Smooth muscle cell (in vitro differentiated cells): ENCODE measurements at regions not wholly inside any gene's neighbourhood (a gene's known extent, or its start where the extent isn't known, plus 50 kb on each side); places are given as distances from the start of the nearest gene placed in this dataset.

Experiments
- DNase-seq: peaks from one replicate; lab custom pipeline; 2025; ENCODE audit not compliant: unreplicated experiment; lab: John Stamatoyannopoulos, UW
- H2AFZ ChIP-seq: fragments of 200-600 bp; sonication (generic); 2 replicates; pipeline ENCODE4 v1.6.0; 2016; ENCODE audit warnings: antibody characterized with exemption, low read depth, mild to moderate bottlenecking
- H3F3A ChIP-seq: fragments of 200-600 bp; sonication (generic); 2 replicates; pipeline ENCODE4 v1.6.0; 2017; ENCODE audit warnings: antibody characterized with exemption, low read depth
- H3K27ac ChIP-seq: fragments of 200-600 bp; sonication (generic); 2 replicates; pipeline ENCODE4 v1.5.1; 2016; ENCODE audit warnings: low read depth, mild to moderate bottlenecking
- H3K27me3 ChIP-seq: fragments of 200-600 bp; sonication (generic); 2 replicates; pipeline ENCODE4 v1.6.1; 2016; ENCODE audit warnings: low read depth, mild to moderate bottlenecking
- H3K36me3 ChIP-seq: fragments of 200-600 bp; sonication (generic); 2 replicates; pipeline ENCODE4 v1.5.1; 2016; ENCODE audit warnings: low read depth
- H3K4me1 ChIP-seq: fragments of 200-600 bp; sonication (generic); 2 replicates; pipeline ENCODE4 v1.5.1; 2016; ENCODE audit warnings: low read depth
- H3K4me2 ChIP-seq: fragments of 200-600 bp; sonication (generic); 2 replicates; pipeline ENCODE4 v1.6.0; 2016; ENCODE audit warnings: mild to moderate bottlenecking
- H3K4me3 ChIP-seq: fragments of 200-600 bp; sonication (generic); 2 replicates; pipeline ENCODE4 v1.5.1; 2016; ENCODE audit warnings: mild to moderate bottlenecking
- H3K79me2 ChIP-seq: fragments of 200-600 bp; sonication (generic); 2 replicates; pipeline ENCODE4 v1.6.0; 2016; ENCODE audit warnings: low read depth, mild to moderate bottlenecking
- H3K9ac ChIP-seq: fragments of 200-600 bp; sonication (generic); 2 replicates; pipeline ENCODE4 v1.6.0; 2016; ENCODE audit warnings: low read depth
- H3K9me3 ChIP-seq: fragments of 200-600 bp; sonication (generic); replicated peaks from 2 replicates; pipeline ENCODE4 v1.5.1; 2016; ENCODE audit warnings: low read depth
- H4K20me1 ChIP-seq: fragments of 200-600 bp; sonication (generic); 2 replicates; pipeline ENCODE4 v1.6.0; 2016; ENCODE audit warnings: low read depth
- WGBS: methylation state at CpG from one replicate; pipeline ENCODE4 v1.1.7; 2016; ENCODE audit warnings: low lambda C conversion rate; 5-methylcytosine and 5-hydroxymethylcytosine counted together
- TF ChIP-seq, protein P1 (sequence below): fragments of 200-600 bp; sonication (generic); IDR thresholded peaks from 2 replicates; pipeline ENCODE4 v1.5.1; 2017; ENCODE audit warnings: borderline replicate concordance, mild to moderate bottlenecking, antibody characterized with exemption; ENCODE audit not compliant: insufficient read depth, poor library complexity, severe bottlenecking

DNA sequence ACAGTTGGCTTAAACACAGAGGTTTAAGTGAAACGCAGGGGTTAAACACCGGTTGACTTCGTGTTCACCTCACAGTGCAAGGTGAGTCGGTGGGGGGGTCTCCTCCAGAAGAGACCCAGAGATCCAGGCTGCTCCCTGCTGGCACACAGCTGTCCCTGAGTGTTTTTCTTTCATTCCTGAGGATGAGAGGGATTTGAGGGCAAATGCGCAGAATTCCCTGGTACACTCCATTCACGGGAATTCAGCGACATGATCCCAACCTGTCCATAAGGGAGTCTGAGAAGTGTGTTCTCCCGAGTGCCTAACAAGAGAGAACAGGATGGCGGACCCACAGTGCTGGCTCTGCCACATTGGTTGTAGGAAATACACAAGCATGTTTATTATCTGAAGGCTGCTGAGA, 107.2 kb upstream of the ESRRB start:
- H3K79me2 ChIP-seq: no peaks in the 10 kb centered on the region
- H3K4me3 ChIP-seq: no peak overlapping the region
- peaks cover 26% of the 10 kb centered on the region for H3K27me3 ChIP-seq
- no peak overlapping the region for H2AFZ ChIP-seq
- TF ChIP-seq, protein P1, sequence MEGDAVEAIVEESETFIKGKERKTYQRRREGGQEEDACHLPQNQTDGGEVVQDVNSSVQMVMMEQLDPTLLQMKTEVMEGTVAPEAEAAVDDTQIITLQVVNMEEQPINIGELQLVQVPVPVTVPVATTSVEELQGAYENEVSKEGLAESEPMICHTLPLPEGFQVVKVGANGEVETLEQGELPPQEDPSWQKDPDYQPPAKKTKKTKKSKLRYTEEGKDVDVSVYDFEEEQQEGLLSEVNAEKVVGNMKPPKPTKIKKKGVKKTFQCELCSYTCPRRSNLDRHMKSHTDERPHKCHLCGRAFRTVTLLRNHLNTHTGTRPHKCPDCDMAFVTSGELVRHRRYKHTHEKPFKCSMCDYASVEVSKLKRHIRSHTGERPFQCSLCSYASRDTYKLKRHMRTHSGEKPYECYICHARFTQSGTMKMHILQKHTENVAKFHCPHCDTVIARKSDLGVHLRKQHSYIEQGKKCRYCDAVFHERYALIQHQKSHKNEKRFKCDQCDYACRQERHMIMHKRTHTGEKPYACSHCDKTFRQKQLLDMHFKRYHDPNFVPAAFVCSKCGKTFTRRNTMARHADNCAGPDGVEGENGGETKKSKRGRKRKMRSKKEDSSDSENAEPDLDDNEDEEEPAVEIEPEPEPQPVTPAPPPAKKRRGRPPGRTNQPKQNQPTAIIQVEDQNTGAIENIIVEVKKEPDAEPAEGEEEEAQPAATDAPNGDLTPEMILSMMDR: no peak
- H3K27ac ChIP-seq: no peak overlapping the region
- WGBS: 92% methylated on average over 9 of the region's 9 CpGs
- H3K9ac ChIP-seq: no peak overlapping the region
- no peaks in the 10 kb centered on the region for H3K4me1 ChIP-seq
- H3K9me3 ChIP-seq: no peaks in the 10 kb centered on the region
- DNase-seq: no peak
- H3K4me2 ChIP-seq: no peak overlapping the region
- H3F3A ChIP-seq: no peaks in the 10 kb centered on the region
- no peaks in the 10 kb centered on the region for H3K36me3 ChIP-seq
- H4K20me1 ChIP-seq: no peaks in the 10 kb centered on the region

DNA sequence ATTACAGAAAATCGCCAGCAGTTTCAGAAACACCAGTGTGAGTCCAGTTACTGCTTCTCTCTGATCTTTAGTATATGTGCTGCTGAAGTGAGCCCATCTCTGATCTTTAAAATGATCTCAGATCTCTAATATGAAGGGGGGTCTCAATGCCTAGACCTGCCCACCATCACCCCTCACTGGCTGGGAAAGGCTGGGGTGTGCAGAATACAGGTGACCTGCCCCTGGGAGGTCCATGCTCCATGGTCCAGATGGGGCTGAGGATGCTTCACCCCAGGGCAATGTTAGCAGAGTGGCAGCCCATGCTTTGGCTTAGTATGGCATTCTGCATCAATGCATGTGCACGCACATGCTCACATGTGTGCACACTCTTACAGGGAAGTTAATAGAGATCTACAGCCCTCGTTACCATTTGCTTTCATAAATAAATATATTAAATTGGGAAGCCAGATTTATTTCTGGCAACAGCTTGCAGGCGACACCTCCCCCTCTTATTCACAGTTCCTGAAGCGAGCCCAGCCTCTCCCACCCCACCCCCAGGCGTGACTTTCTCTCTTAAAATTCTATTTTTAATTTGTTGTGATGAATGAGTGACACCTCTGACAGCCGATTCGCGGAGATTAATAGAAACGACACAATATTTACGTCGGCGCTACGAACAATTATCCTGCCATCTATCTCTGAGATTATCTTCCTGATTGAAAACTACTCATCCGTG, 104.7 kb upstream of the ESRRB start:
- no peak overlapping the region for H3K4me2 ChIP-seq
- peaks cover 26% of the 10 kb centered on the region for H3K27me3 ChIP-seq
- 91% methylated on average over 15 of the region's 15 CpGs for WGBS
- H3K4me3 ChIP-seq: no peak overlapping the region
- TF ChIP-seq, protein P1: no peak
- no peaks in the 10 kb centered on the region for H3K9me3 ChIP-seq
- no peaks in the 10 kb centered on the region for H3K79me2 ChIP-seq
- no peak overlapping the region for H2AFZ ChIP-seq
- no peak for DNase-seq
- H3K4me1 ChIP-seq: no peaks in the 10 kb centered on the region
- no peaks in the 10 kb centered on the region for H3F3A ChIP-seq
- no peak overlapping the region for H3K27ac ChIP-seq
- no peaks in the 10 kb centered on the region for H3K36me3 ChIP-seq
- H3K9ac ChIP-seq: no peak overlapping the region
- H4K20me1 ChIP-seq: no peaks in the 10 kb centered on the region

- Histone ChIP-seq H3F3A (no peaks in the 10 kb centered on the region), H3K9me3 (no peaks in the 10 kb centered on the region), H3K27ac (no peak overlapping the region), H3K36me3 (no peaks in the 10 kb centered on the region), H3K4me1 (no peaks in the 10 kb centered on the region), H3K4me2 (no peak overlapping the region), H2AFZ (no peak overlapping the region), H4K20me1 (no peaks in the 10 kb centered on the region), H3K27me3 (peaks cover 26% of the 10 kb centered on the region), H3K9ac (no peak overlapping the region), H3K4me3 (no peak overlapping the region), H3K79me2 (no peaks in the 10 kb centered on the region)
- no peak for DNase-seq
- TF ChIP-seq, protein P1: no peak
Measured at GRCh38 chr14:76272349-76272748, 103.6 kb upstream of the ESRRB start.

DNA sequence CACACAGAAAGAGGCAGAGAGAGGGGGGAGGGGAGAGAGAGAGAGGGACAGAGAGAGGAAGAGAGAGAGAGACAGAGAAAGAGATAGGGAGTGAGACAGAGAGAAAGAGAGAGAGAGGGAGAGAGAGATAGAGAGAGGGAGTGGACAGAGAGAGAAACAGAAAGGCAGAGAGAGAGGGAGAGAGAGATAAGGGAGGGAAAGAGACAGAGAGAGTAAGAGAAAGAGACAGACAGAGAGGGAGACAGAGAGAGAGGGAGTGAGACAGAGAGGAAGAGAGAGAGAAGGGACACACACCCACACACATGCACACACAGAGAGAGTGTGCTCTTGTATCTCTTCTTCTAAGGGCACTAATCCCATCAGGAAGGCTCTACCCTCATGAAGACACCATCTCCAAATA, 103.2 kb upstream of the ESRRB start:
- Histone ChIP-seq H3K4me2 (no peak overlapping the region), H3K9me3 (no peaks in the 10 kb centered on the region), H3K9ac (no peak overlapping the region), H3K27ac (no peak overlapping the region), H3K4me3 (no peak overlapping the region), H3K79me2 (no peaks in the 10 kb centered on the region), H3K4me1 (no peaks in the 10 kb centered on the region), H2AFZ (no peak overlapping the region), H4K20me1 (no peaks in the 10 kb centered on the region), H3F3A (no peaks in the 10 kb centered on the region), H3K27me3 (peaks cover 26% of the 10 kb centered on the region), H3K36me3 (no peaks in the 10 kb centered on the region)
- DNase-seq: no peak
- TF ChIP-seq, protein P1: no peak
